Hepatic stellate cell (primary cell): ENCODE measurements at regions not wholly inside any gene's neighbourhood (a gene's known extent, or its start where the extent isn't known, plus 50 kb on each side); places are given as distances from the start of the nearest gene placed in this dataset.

ENCODE experiments used
- DNase-seq: peaks from one replicate; pipeline ENCODE4 v3.0.0; 2011; ENCODE audit warnings: low spot score

GRCh38 chr18:22355598-22355997 lies 62.1 kb downstream of the CTAGE1 start:
- no peak for DNase-seq

GRCh38 chr18:22355069-22355468 lies 62.6 kb downstream of the CTAGE1 start:
- no peak for DNase-seq

- DNase-seq, result no peak
Measured at GRCh38 chr18:22349966-22350365, 67.7 kb downstream of the CTAGE1 start.

- no peak for DNase-seq
Measured at GRCh38 chr18:22349317-22349898, 68.3 kb downstream of the CTAGE1 start.

GRCh38 chr18:22348521-22349316 lies 69.0 kb downstream of the CTAGE1 start:
- no peak for DNase-seq

- no peak for DNase-seq
Measured at GRCh38 chr18:22347606-22348511, 69.9 kb downstream of the CTAGE1 start.

- peak; percentile 67 for DNase-seq
Measured at GRCh38 chr18:22346953-22347605, 70.6 kb downstream of the CTAGE1 start.

- peak; percentile 62 for DNase-seq
Measured at GRCh38 chr18:22346401-22346952, 71.2 kb downstream of the CTAGE1 start.

- DNase-seq, result no peak
Measured at GRCh38 chr18:22345718-22346117, 72.0 kb downstream of the CTAGE1 start.

- DNase-seq, result no peak
Measured at GRCh38 chr18:22344908-22345670, 72.6 kb downstream of the CTAGE1 start.

GRCh38 chr18:22344445-22344844 lies 73.3 kb downstream of the CTAGE1 start:
- no peak for DNase-seq

- DNase-seq, result no peak
Measured at GRCh38 chr18:22343613-22344012, 74.1 kb downstream of the CTAGE1 start.

- DNase-seq, result no peak
Measured at GRCh38 chr18:22342625-22343024, 75.1 kb downstream of the CTAGE1 start.

GRCh38 chr18:22340331-22340730 lies 77.4 kb downstream of the CTAGE1 start:
- no peak for DNase-seq

- DNase-seq, result no peak
Measured at GRCh38 chr18:22339913-22340312, 77.8 kb downstream of the CTAGE1 start.

GRCh38 chr18:22337833-22338232 lies 79.9 kb downstream of the CTAGE1 start:
- DNase-seq, result no peak

- no peak for DNase-seq
Measured at GRCh38 chr18:22337306-22337705, 80.4 kb downstream of the CTAGE1 start.

- no peak for DNase-seq
Measured at GRCh38 chr18:22336406-22336805, 81.3 kb downstream of the CTAGE1 start.

GRCh38 chr18:22335731-22336198 lies 82.0 kb downstream of the CTAGE1 start:
- no peak for DNase-seq

- DNase-seq, result no peak
Measured at GRCh38 chr18:22334567-22334966, 83.1 kb downstream of the CTAGE1 start.

- no peak for DNase-seq
Measured at GRCh38 chr18:22332590-22332989, 85.1 kb downstream of the CTAGE1 start.
